HG03565 (cell line): ENCODE measurements at regions not wholly inside any gene's neighbourhood (a gene's known extent, or its start where the extent isn't known, plus 50 kb on each side); places are given as distances from the start of the nearest gene placed in this dataset.
"Not testable (repeated sequence)": the region's sequence is repeated elsewhere in the genome, so short reads cannot be mapped to it uniquely, and the experiment has no call there.

ENCODE experiments used
- ATAC-seq: cut with Tn5 transposase; IDR thresholded peaks from one replicate; pipeline ENCODE4 v1.9.1; 2021; ENCODE audit warnings: mild to moderate bottlenecking, moderate library complexity; ENCODE audit not compliant: unreplicated experiment

- no peak for ATAC-seq
These were observed 139.9 kb downstream of the ARL4A start for GRCh38 chr7:12827219-12827821.

- no peak for ATAC-seq
These were observed 140.5 kb downstream of the ARL4A start for GRCh38 chr7:12827920-12828319.

GRCh38 chr7:12831024-12831423 is 143.6 kb downstream of the ARL4A start:
- ATAC-seq: no peak

- no peak for ATAC-seq
These were observed 146.4 kb downstream of the ARL4A start for GRCh38 chr7:12833829-12834228.

- ATAC-seq: no peak
These were observed 147.3 kb downstream of the ARL4A start for GRCh38 chr7:12834782-12835181.

GRCh38 chr7:12839508-12840153 is 152.2 kb downstream of the ARL4A start:
- ATAC-seq: no peak

- ATAC-seq: not testable (repeated sequence)
These were observed 157.3 kb downstream of the ARL4A start for GRCh38 chr7:12844732-12845131.

- ATAC-seq: no peak
These were observed 159.6 kb downstream of the ARL4A start for GRCh38 chr7:12847001-12847400.

GRCh38 chr7:12851142-12851541 is 163.7 kb downstream of the ARL4A start:
- no peak for ATAC-seq

GRCh38 chr7:12851841-12852240 is 164.4 kb downstream of the ARL4A start:
- no peak for ATAC-seq

- ATAC-seq: no peak
These were observed 167.6 kb downstream of the ARL4A start for GRCh38 chr7:12855036-12855435.

GRCh38 chr7:12859761-12860160 is 172.3 kb downstream of the ARL4A start:
- ATAC-seq: no peak

GRCh38 chr7:12861070-12861469 is 173.6 kb downstream of the ARL4A start:
- no peak for ATAC-seq

- ATAC-seq: no peak
These were observed 174.7 kb downstream of the ARL4A start for GRCh38 chr7:12862146-12862545.

- no peak for ATAC-seq
These were observed 177.1 kb downstream of the ARL4A start for GRCh38 chr7:12864470-12865046.

GRCh38 chr7:12865593-12865992 is 178.2 kb downstream of the ARL4A start:
- ATAC-seq: no peak

- no peak for ATAC-seq
These were observed 178.8 kb downstream of the ARL4A start for GRCh38 chr7:12866207-12866606.

GRCh38 chr7:12868027-12868426 is 180.6 kb downstream of the ARL4A start:
- ATAC-seq: no peak

GRCh38 chr7:12870219-12870618 is 182.8 kb downstream of the ARL4A start:
- ATAC-seq: no peak

GRCh38 chr7:12872487-12872886 is 185.1 kb downstream of the ARL4A start:
- ATAC-seq: no peak

- no peak for ATAC-seq
These were observed 186.1 kb downstream of the ARL4A start for GRCh38 chr7:12873571-12873970.

- no peak for ATAC-seq
These were observed 191.7 kb downstream of the ARL4A start for GRCh38 chr7:12879139-12879538.

GRCh38 chr7:12881712-12882111 is 194.3 kb downstream of the ARL4A start:
- ATAC-seq: no peak
